NCI-H2107 treated with DMSO at 0.1 percent for 48 hours (cell line): ENCODE measurements at regions not wholly inside any gene's neighbourhood (a gene's known extent, or its start where the extent isn't known, plus 50 kb on each side); places are given as distances from the start of the nearest gene placed in this dataset.
"Not testable (repeated sequence)": the region's sequence is repeated elsewhere in the genome, so short reads cannot be mapped to it uniquely, and the experiment has no call there.

Source experiments
- DNase-seq: peaks from one replicate; lab custom pipeline; 2025; ENCODE audit not compliant: unreplicated experiment; lab: John Stamatoyannopoulos, UW

- DNase-seq = no peak
Measured at GRCh38 chr6:85041376-85041775, 277.0 kb upstream of the TBX18 start.

GRCh38 chr6:85037221-85037620 is 272.8 kb upstream of the TBX18 start:
- DNase-seq = no peak

- DNase-seq = no peak
Measured at GRCh38 chr6:85035766-85036165, 271.4 kb upstream of the TBX18 start.

- DNase-seq = no peak
Measured at GRCh38 chr6:85033547-85033946, 269.1 kb upstream of the TBX18 start.

GRCh38 chr6:85026021-85026420 is 261.6 kb upstream of the TBX18 start:
- DNase-seq = no peak

GRCh38 chr6:85023721-85024120 is 259.3 kb upstream of the TBX18 start:
- DNase-seq = no peak

GRCh38 chr6:85017352-85017751 is 253.0 kb upstream of the TBX18 start:
- no peak for DNase-seq

GRCh38 chr6:85016726-85017125 is 252.3 kb upstream of the TBX18 start:
- DNase-seq = no peak

- DNase-seq = no peak
Measured at GRCh38 chr6:85015396-85015990, 251.1 kb upstream of the TBX18 start.

- DNase-seq = no peak
Measured at GRCh38 chr6:85010865-85011264, 246.5 kb upstream of the TBX18 start.

GRCh38 chr6:85008296-85009009 is 244.1 kb upstream of the TBX18 start:
- no peak for DNase-seq

GRCh38 chr6:85006362-85006761 is 242.0 kb upstream of the TBX18 start:
- DNase-seq = no peak

GRCh38 chr6:85005494-85005893 is 241.1 kb upstream of the TBX18 start:
- DNase-seq = no peak

- no peak for DNase-seq
Measured at GRCh38 chr6:85004361-85004995, 240.1 kb upstream of the TBX18 start.

- no peak for DNase-seq
Measured at GRCh38 chr6:85002847-85003246, 238.4 kb upstream of the TBX18 start.

- no peak for DNase-seq
Measured at GRCh38 chr6:85000001-85000400, 235.6 kb upstream of the TBX18 start.

GRCh38 chr6:84998223-84998622 is 233.8 kb upstream of the TBX18 start:
- DNase-seq = no peak

GRCh38 chr6:84988766-84989165 is 224.4 kb upstream of the TBX18 start:
- DNase-seq = not testable (repeated sequence)

- DNase-seq = not testable (repeated sequence)
Measured at GRCh38 chr6:84985490-84985889, 221.1 kb upstream of the TBX18 start.

GRCh38 chr6:84979541-84979940 is 215.1 kb upstream of the TBX18 start:
- DNase-seq = no peak

- no peak for DNase-seq
Measured at GRCh38 chr6:84977363-84977705, 212.9 kb upstream of the TBX18 start.

GRCh38 chr6:84976526-84977362 is 212.3 kb upstream of the TBX18 start:
- no peak for DNase-seq
